Astrocyte (in vitro differentiated cells and primary cell): ENCODE measurements at regions not wholly inside any gene's neighbourhood (a gene's known extent, or its start where the extent isn't known, plus 50 kb on each side); places are given as distances from the start of the nearest gene placed in this dataset.

Source experiments
- DNase-seq: peaks from one replicate; pipeline ENCODE4 v3.0.0-alpha.2; 2010; ENCODE audit warnings: low read depth
- FAIRE-seq: peaks from 2 replicates; lab custom pipeline; 2011; peaks lifted over from hg19 to GRCh38; lab: Jason Lieb, UNC
- H2AFZ ChIP-seq: 2 replicates; pipeline ENCODE4 v1.6.0; 2012; ENCODE audit warnings: low read depth, low read length, inconsistent platforms
- H3K27ac ChIP-seq: 2 replicates; pipeline ENCODE4 v1.5.1; 2011; ENCODE audit warnings: low read depth, low read length, inconsistent platforms
- H3K27me3 ChIP-seq: 2 replicates; pipeline ENCODE4 v1.6.0; 2011; ENCODE audit warnings: low read length, inconsistent platforms; ENCODE audit not compliant: insufficient read depth
- H3K36me3 ChIP-seq: 2 replicates; pipeline ENCODE4 v1.5.1; 2011; ENCODE audit warnings: low read length, inconsistent platforms; ENCODE audit not compliant: insufficient read depth
- H3K4me1 ChIP-seq: 2 replicates; pipeline ENCODE4 v1.5.1; 2011; ENCODE audit warnings: low read length, inconsistent platforms; ENCODE audit not compliant: insufficient read depth
- H3K4me2 ChIP-seq: 2 replicates; pipeline ENCODE4 v1.6.0; 2012; ENCODE audit warnings: low read length, inconsistent platforms
- H3K4me3 ChIP-seq: 2 replicates; pipeline ENCODE4 v1.5.1; 2011; ENCODE audit warnings: low read depth, mild to moderate bottlenecking, low read length, inconsistent platforms; ENCODE audit not compliant: insufficient read depth
- H3K79me2 ChIP-seq: 2 replicates; pipeline ENCODE4 v1.6.0; 2012; ENCODE audit warnings: mild to moderate bottlenecking, low read length, inconsistent platforms; ENCODE audit not compliant: insufficient read depth
- H3K9ac ChIP-seq: 2 replicates; pipeline ENCODE4 v1.6.0; 2012; ENCODE audit warnings: mild to moderate bottlenecking, low read length, inconsistent platforms
- H3K9me3 ChIP-seq: 2 replicates; pipeline ENCODE4 v1.5.1; 2012; ENCODE audit warnings: low read depth, mild to moderate bottlenecking, low read length, inconsistent platforms; ENCODE audit not compliant: insufficient read depth
- H4K20me1 ChIP-seq: 2 replicates; pipeline ENCODE4 v1.6.0; 2012; ENCODE audit warnings: low read length, inconsistent platforms; ENCODE audit not compliant: insufficient read depth
- H3K27ac Mint-ChIP-seq: one replicate; pipeline ENCODE4 v1.8.0; 2021; ENCODE audit warnings: mild to moderate bottlenecking, mixed read lengths; ENCODE audit not compliant: unreplicated experiment
- H3K27me3 Mint-ChIP-seq: one replicate; pipeline ENCODE4 v1.8.0; 2021; ENCODE audit warnings: low read depth, mixed read lengths; ENCODE audit not compliant: unreplicated experiment
- H3K36me3 Mint-ChIP-seq: one replicate; pipeline ENCODE4 v1.8.0; 2021; ENCODE audit warnings: low read depth, mixed read lengths; ENCODE audit not compliant: unreplicated experiment
- H3K4me1 Mint-ChIP-seq: one replicate; pipeline ENCODE4 v1.8.0; 2021; ENCODE audit warnings: low read depth, mixed read lengths; ENCODE audit not compliant: unreplicated experiment
- H3K4me3 Mint-ChIP-seq: one replicate; pipeline ENCODE4 v1.8.0; 2021; ENCODE audit warnings: mild to moderate bottlenecking, moderate library complexity, mixed read lengths; ENCODE audit not compliant: unreplicated experiment
- H3K9me3 Mint-ChIP-seq: one replicate; pipeline ENCODE4 v1.8.0; 2021; ENCODE audit warnings: mild to moderate bottlenecking, mixed read lengths; ENCODE audit not compliant: unreplicated experiment
- EZH2 ChIP-seq: IDR thresholded peaks from 2 replicates; pipeline ENCODE4 v1.6.1; 2012; ENCODE audit warnings: mild to moderate bottlenecking, low read length, inconsistent platforms; ENCODE audit not compliant: insufficient read depth
- TF ChIP-seq, protein P1 (sequence below): IDR thresholded peaks from 2 replicates; pipeline ENCODE4 v1.5.1; 2011; ENCODE audit warnings: low read depth, mild to moderate bottlenecking, inconsistent platforms, low read length, moderate library complexity; ENCODE audit not compliant: insufficient read depth

DNA sequence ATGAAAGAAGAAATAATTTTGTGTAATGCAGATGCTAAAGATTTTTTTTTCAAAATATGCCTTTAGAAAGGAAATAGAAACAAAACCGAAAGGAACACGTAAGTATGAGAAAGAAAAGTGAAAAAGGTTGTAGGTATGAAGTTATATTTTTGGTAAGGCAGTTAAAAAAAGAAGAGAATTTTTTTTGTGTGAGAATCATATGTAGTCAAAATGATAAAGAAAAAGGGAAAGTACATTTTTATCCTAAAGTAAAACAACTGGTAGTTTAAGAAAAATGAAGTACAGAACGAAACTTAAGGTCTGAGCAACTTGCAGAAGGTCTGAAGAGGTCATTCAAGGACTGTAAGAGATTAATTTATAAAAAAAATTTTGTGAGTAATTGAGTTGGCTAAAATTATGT is 164.0 kb upstream of the TRAM1L1 start:
- Mint-ChIP-seq H3K9me3 (no peaks in the 10 kb centered on the region), H3K4me3 (no peak overlapping the region), H3K27me3 (no peaks in the 10 kb centered on the region), H3K4me1 (no peaks in the 10 kb centered on the region), H3K36me3 (no peaks in the 10 kb centered on the region), H3K27ac (no peak overlapping the region)
- Histone ChIP-seq H3K79me2 (no peaks in the 10 kb centered on the region), H3K4me3 (no peak overlapping the region), H2AFZ (no peak overlapping the region), H3K4me1 (no peaks in the 10 kb centered on the region), H4K20me1 (no peaks in the 10 kb centered on the region), H3K27ac (no peak overlapping the region), H3K36me3 (no peaks in the 10 kb centered on the region), H3K4me2 (no peak overlapping the region), H3K9me3 (no peaks in the 10 kb centered on the region), H3K9ac (no peak overlapping the region), H3K27me3 (no peaks in the 10 kb centered on the region)
- DNase-seq (no peak), FAIRE-seq (no peak)
- no peak for TF ChIP-seq EZH2

DNA sequence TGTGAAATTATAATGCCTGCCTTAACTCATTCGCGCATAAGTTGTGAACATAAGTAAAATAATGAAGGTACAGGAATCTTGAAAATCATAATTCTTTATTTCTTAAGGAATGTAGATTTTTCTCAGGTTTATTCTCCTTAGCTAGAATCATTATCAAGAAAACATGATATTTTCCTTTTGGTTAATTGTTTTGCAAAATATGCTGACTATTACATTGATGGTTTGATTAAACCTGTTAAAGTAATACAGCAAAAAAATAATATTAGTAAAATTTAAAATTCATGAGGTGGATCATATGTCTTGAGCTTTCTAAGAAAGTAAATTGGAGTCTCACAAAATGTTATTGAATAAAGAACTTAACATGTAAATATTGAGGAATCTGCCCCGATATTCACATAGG is 178.7 kb upstream of the TRAM1L1 start:
- no peak for FAIRE-seq

DNA sequence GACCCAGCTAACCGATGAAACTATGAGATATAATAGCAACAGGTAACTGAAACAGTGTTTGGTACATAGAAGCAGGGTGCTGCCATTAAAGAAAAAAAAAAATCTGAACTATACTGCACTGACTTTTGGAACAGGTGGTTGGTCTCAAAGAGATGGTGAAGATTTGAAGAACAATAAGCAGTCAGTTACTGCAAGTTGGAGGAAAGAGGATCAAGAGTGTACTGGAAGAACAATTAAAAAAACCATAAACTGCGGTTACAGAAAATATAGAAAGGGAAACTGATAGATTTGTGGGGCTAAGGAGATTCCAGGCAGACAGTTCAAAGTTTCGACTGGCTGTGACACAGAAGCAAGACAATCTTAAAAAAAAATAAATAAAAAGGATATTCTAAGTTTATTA is 181.9 kb upstream of the TRAM1L1 start:
- H3K27me3 Mint-ChIP-seq, result no peaks in the 10 kb centered on the region

More for the DNA sequence above, 178.7 kb upstream of the TRAM1L1 start:
- H2AFZ ChIP-seq, result no peak overlapping the region
- no peak overlapping the region for H3K4me3 Mint-ChIP-seq
- no peaks in the 10 kb centered on the region for H3K4me1 ChIP-seq
- H3K4me1 Mint-ChIP-seq, result no peaks in the 10 kb centered on the region
- H3K9me3 Mint-ChIP-seq, result no peaks in the 10 kb centered on the region
- no peak overlapping the region for H3K27ac Mint-ChIP-seq
- no peaks in the 10 kb centered on the region for H3K27me3 Mint-ChIP-seq
- H3K27ac ChIP-seq, result no peak overlapping the region
- H3K9me3 ChIP-seq, result no peaks in the 10 kb centered on the region
- H3K79me2 ChIP-seq, result no peaks in the 10 kb centered on the region
- no peaks in the 10 kb centered on the region for H4K20me1 ChIP-seq
- DNase-seq, result no peak
- no peak overlapping the region for H3K4me3 ChIP-seq
- H3K27me3 ChIP-seq, result no peaks in the 10 kb centered on the region
- TF ChIP-seq EZH2, result no peak
- TF ChIP-seq, protein P1, sequence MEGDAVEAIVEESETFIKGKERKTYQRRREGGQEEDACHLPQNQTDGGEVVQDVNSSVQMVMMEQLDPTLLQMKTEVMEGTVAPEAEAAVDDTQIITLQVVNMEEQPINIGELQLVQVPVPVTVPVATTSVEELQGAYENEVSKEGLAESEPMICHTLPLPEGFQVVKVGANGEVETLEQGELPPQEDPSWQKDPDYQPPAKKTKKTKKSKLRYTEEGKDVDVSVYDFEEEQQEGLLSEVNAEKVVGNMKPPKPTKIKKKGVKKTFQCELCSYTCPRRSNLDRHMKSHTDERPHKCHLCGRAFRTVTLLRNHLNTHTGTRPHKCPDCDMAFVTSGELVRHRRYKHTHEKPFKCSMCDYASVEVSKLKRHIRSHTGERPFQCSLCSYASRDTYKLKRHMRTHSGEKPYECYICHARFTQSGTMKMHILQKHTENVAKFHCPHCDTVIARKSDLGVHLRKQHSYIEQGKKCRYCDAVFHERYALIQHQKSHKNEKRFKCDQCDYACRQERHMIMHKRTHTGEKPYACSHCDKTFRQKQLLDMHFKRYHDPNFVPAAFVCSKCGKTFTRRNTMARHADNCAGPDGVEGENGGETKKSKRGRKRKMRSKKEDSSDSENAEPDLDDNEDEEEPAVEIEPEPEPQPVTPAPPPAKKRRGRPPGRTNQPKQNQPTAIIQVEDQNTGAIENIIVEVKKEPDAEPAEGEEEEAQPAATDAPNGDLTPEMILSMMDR, result no peak
- no peaks in the 10 kb centered on the region for H3K36me3 ChIP-seq
- no peak overlapping the region for H3K9ac ChIP-seq
- H3K4me2 ChIP-seq, result no peak overlapping the region
- H3K36me3 Mint-ChIP-seq, result no peaks in the 10 kb centered on the region

More for the DNA sequence above, 181.9 kb upstream of the TRAM1L1 start:
- Mint-ChIP-seq H3K9me3 (no peaks in the 10 kb centered on the region), H3K4me1 (no peaks in the 10 kb centered on the region), H3K36me3 (no peaks in the 10 kb centered on the region), H3K4me3 (no peak overlapping the region), H3K27ac (no peak overlapping the region)
- Histone ChIP-seq H3K4me2 (no peak overlapping the region), H4K20me1 (no peaks in the 10 kb centered on the region), H2AFZ (no peak overlapping the region), H3K27ac (no peak overlapping the region), H3K9ac (no peak overlapping the region), H3K79me2 (no peaks in the 10 kb centered on the region), H3K4me3 (no peak overlapping the region), H3K9me3 (no peaks in the 10 kb centered on the region), H3K4me1 (no peaks in the 10 kb centered on the region), H3K36me3 (no peaks in the 10 kb centered on the region), H3K27me3 (no peaks in the 10 kb centered on the region)
- FAIRE-seq (no peak), DNase-seq (no peak)
- TF ChIP-seq, protein P1, result no peak
